K562 (cell line): ENCODE measurements at regions not wholly inside any gene's neighbourhood (a gene's known extent, or its start where the extent isn't known, plus 50 kb on each side); places are given as distances from the start of the nearest gene placed in this dataset.

ENCODE experiments used
- CEBPG ChIP-seq, 3 experiments: fragments of 200-800 bp in 1 of 3; sonication (Bioruptor generic) in 1 of 3; sonication (generic) in 1 of 3; formaldehyde crosslinking in 1 of 3; IDR thresholded peaks in 2 of 3; conservative IDR thresholded peaks in 1 of 3; 2 replicates each; pipeline versions ENCODE4 v1.6.1 to v1.8.0; 2016 to 2022; ENCODE audit warnings: missing compliant biosample characterization in 2 of 3, missing genetic modification characterization in 2 of 3, mild to moderate bottlenecking in 1 of 3, missing genetic modification reagents in 1 of 3
- CREM ChIP-seq: IDR thresholded peaks from 2 replicates; pipeline ENCODE4 v1.6.1; 2014; ENCODE audit warnings: antibody characterized with exemption, low read depth
- CTBP1 ChIP-seq: fragments of 450-650 bp; IDR thresholded peaks from 2 replicates; pipeline ENCODE4 v1.6.1; 2016; ENCODE audit warnings: borderline replicate concordance
- DDX20 ChIP-seq: fragments of 450-650 bp; IDR thresholded peaks from 2 replicates; pipeline ENCODE4 v1.6.1; 2016; ENCODE audit warnings: missing genetic modification characterization, low read depth, mild to moderate bottlenecking, missing compliant biosample characterization, moderate library complexity
- EP400 ChIP-seq: fragments of 450-650 bp; IDR thresholded peaks from 2 replicates; pipeline ENCODE4 v1.6.1; 2017; ENCODE audit warnings: antibody characterized with exemption, mild to moderate bottlenecking, moderate library complexity
- POLR2G ChIP-seq: fragments of 200-400 bp; formaldehyde crosslinking; IDR thresholded peaks from 2 replicates; pipeline ENCODE4 v1.6.1; 2017; ENCODE audit warnings: low read depth, mild to moderate bottlenecking, antibody characterized with exemption, low read length, moderate library complexity
- POLR2H ChIP-seq: IDR thresholded peaks from 2 replicates; pipeline ENCODE4 v1.6.1; 2016; ENCODE audit warnings: missing genetic modification characterization, low read depth, mild to moderate bottlenecking, control low read depth, missing compliant biosample characterization, moderate library complexity
- RBBP5 ChIP-seq: fragments of 200-600 bp; sonication (generic); IDR thresholded peaks from 2 replicates; pipeline ENCODE4 v1.6.1; 2012; ENCODE audit warnings: borderline replicate concordance, mild to moderate bottlenecking, low read length, control low read depth, inconsistent platforms; ENCODE audit not compliant: insufficient read depth, poor library complexity, severe bottlenecking
- ZBTB40 ChIP-seq, 2 experiments: fragments of 450-650 bp in 1 of 2; sonication (generic) in 1 of 2; formaldehyde crosslinking in 1 of 2; IDR thresholded peaks; 2 replicates each; pipeline versions ENCODE4 v1.7.1 to v1.9.0; 2016 to 2022; ENCODE audit warnings: inconsistent platforms in 1 of 2, mild to moderate bottlenecking in 1 of 2, missing genetic modification reagents in 1 of 2
- ZFX ChIP-seq: sonication (generic); formaldehyde crosslinking; IDR thresholded peaks from 2 replicates; pipeline ENCODE4 v1.8.0; 2022; ENCODE audit warnings: mild to moderate bottlenecking, missing genetic modification reagents, moderate library complexity
- ZNF12 ChIP-seq: sonication (generic); formaldehyde crosslinking; IDR thresholded peaks from 2 replicates; pipeline ENCODE4 v1.4.0; 2020; ENCODE audit warnings: mild to moderate bottlenecking, missing genetic modification reagents
- TF ChIP-seq, protein P1 (sequence below): sonication (generic); formaldehyde crosslinking; IDR thresholded peaks from 2 replicates; pipeline ENCODE4 v1.8.0; 2022; ENCODE audit warnings: mild to moderate bottlenecking, missing genetic modification reagents
- TF ChIP-seq, protein P2 (sequence below), 2 experiments: fragments of 450-650 bp; conservative IDR thresholded peaks; 2 replicates each; pipeline ENCODE4 v1.6.1; 2017; ENCODE audit warnings: mild to moderate bottlenecking in 2 of 2, moderate library complexity in 2 of 2

DNA sequence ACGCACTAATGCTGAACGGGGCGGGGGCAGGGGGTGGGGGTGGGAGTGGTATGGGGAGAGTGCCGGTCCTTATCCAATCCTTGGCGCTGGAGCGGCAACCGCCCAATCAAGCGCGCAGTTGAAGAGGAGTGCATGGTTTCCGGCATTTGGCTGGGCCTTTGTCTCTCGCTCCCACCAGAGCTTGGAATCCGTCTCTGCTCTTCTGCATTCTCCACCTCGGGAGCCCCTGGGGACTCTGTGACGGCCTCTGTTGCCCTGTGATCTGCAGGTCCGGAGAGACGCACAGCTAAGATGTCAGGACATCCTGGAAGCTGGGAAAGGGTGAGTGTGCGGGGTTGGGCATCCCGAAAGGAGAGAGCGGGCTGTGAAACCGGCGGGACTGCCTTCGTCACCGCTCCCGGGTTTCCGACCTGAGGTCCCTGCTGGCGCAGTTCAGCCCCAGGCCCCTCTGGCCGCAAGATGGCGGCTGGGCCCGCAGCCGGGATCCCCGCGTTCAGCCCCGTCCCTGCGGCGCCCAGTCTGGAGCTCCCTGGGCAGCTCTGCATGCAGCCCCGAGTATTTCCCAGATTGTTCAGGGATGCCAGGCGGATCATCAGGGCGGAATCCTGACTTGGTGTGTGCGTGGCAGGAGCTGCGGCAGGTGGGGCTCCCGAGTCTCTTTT lies 53.6 kb upstream of the ZNF254 start (continued):
- peak; percentile 64 for TF ChIP-seq RBBP5
- peak; percentile 30; the same call in 1 of the 2 replicates for TF ChIP-seq ZBTB40 (IDR thresholded peaks at IDR 0.05)
- no peak for TF ChIP-seq ZBTB40 (CRISPR knock-in tag; IDR thresholded peaks at IDR 0.05)
- peak; percentile 95 for TF ChIP-seq POLR2G
- TF ChIP-seq DDX20 (tag), result no peak
- 0 out of 2 replicates have a peak, but pooled peaks have one; percentile 26 for TF ChIP-seq ZNF12 (CRISPR knock-in tag)
- peak; percentile 94 for TF ChIP-seq ZFX (CRISPR knock-in tag)
- TF ChIP-seq CEBPG (CRISPR knock-in tag; IDR thresholded peaks at IDR 0.05), result no peak
- TF ChIP-seq CEBPG (tag; conservative IDR thresholded peaks at IDR 0.05 in 1 of 2, IDR thresholded peaks at IDR 0.05 in 1 of 2), result no peak
- TF ChIP-seq CREM, result 0 out of 2 replicates have a peak, but pooled peaks have one; percentile 32
- TF ChIP-seq, protein P1, sequence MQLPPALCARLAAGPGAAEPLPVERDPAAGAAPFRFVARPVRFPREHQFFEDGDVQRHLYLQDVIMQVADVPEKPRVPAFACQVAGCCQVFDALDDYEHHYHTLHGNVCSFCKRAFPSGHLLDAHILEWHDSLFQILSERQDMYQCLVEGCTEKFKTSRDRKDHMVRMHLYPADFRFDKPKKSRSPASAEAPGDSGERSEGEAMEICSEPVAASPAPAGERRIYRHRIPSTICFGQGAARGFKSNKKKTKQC (CRISPR knock-in tag), result 0 out of 2 replicates have a peak, but pooled peaks have one; percentile 18
- 0 out of 2 replicates have a peak, but pooled peaks have one; percentile 24 for TF ChIP-seq CTBP1
- peak; percentile 35; the same call in 1 of the 2 replicates for TF ChIP-seq POLR2H (tag)
- TF ChIP-seq, protein P2, sequence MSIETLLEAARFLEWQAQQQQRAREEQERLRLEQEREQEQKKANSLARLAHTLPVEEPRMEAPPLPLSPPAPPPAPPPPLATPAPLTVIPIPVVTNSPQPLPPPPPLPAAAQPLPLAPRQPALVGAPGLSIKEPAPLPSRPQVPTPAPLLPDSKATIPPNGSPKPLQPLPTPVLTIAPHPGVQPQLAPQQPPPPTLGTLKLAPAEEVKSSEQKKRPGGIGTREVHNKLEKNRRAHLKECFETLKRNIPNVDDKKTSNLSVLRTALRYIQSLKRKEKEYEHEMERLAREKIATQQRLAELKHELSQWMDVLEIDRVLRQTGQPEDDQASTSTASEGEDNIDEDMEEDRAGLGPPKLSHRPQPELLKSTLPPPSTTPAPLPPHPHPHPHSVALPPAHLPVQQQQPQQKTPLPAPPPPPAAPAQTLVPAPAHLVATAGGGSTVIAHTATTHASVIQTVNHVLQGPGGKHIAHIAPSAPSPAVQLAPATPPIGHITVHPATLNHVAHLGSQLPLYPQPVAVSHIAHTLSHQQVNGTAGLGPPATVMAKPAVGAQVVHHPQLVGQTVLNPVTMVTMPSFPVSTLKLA (conservative IDR thresholded peaks at IDR 0.05), result peak in 1 of 2 experiments; percentile 54; a peak in 2 of 4 replicates
- TF ChIP-seq EP400, result peak; percentile 78
